Spleen (tissue), 11 donors: ENCODE measurements at regions not wholly inside any gene's neighbourhood (a gene's known extent, or its start where the extent isn't known, plus 50 kb on each side); places are given as distances from the start of the nearest gene placed in this dataset.

Experiments
- DNase-seq: peaks from one replicate; pipeline ENCODE4 v3.0.0-alpha.2; 2020
- H3K27ac ChIP-seq, 8 donors: fragments of 200-600 bp; sonication (generic) in 7 of 8; 1 replicate in 4 of 8; 2 replicates in 4 of 8; pipeline versions ENCODE4 v1.5.0 to v1.8.0; 2016 to 2021; ENCODE audit warnings: inconsistent platforms in 4 of 8, mild to moderate bottlenecking in 4 of 8, moderate library complexity in 1 of 8
- H3K27me3 ChIP-seq, 7 donors: fragments of 200-600 bp; sonication (generic) in 6 of 7; replicated peaks in 1 of 7; 1 replicate in 4 of 7; 2 replicates in 3 of 7; pipeline versions ENCODE4 v1.5.0 to v1.8.0; 2016 to 2021; ENCODE audit warnings: inconsistent platforms in 3 of 7, mild to moderate bottlenecking in 1 of 7
- H3K36me3 ChIP-seq, 6 donors: fragments of 200-600 bp; sonication (generic) in 5 of 6; 1 replicate in 4 of 6; 2 replicates in 2 of 6; pipeline versions ENCODE4 v1.5.0 to v1.8.0; 2016 to 2021; ENCODE audit warnings: inconsistent platforms in 2 of 6
- H3K4me1 ChIP-seq, 6 donors: fragments of 200-600 bp; sonication (generic) in 5 of 6; 1 replicate in 3 of 6; 2 replicates in 3 of 6; pipeline versions ENCODE4 v1.5.0 to v1.8.0; 2016 to 2021; ENCODE audit warnings: inconsistent platforms in 3 of 6
- H3K4me3 ChIP-seq, 8 donors: fragments of 200-600 bp; sonication (generic) in 7 of 8; 1 replicate in 4 of 8; 2 replicates in 4 of 8; pipeline versions ENCODE4 v1.5.0 to v1.8.0; 2016 to 2021; ENCODE audit warnings: inconsistent platforms in 4 of 8, mild to moderate bottlenecking in 4 of 8, moderate library complexity in 2 of 8
- H3K9me3 ChIP-seq, 8 donors: fragments of 200-600 bp; sonication (generic) in 7 of 8; 1 replicate in 4 of 8; 2 replicates in 4 of 8; pipeline versions ENCODE4 v1.5.0 to v1.8.0; 2016 to 2021; ENCODE audit warnings: inconsistent platforms in 4 of 8
- POLR2A ChIP-seq, 3 donors: fragments of 450-650 bp; IDR thresholded peaks; one replicate each; pipeline ENCODE4 v1.5.1; 2017; ENCODE audit warnings: antibody characterized with exemption in 3 of 3, mild to moderate bottlenecking in 1 of 3
- POLR2AphosphoS5 ChIP-seq, 3 donors: sonication (generic); formaldehyde crosslinking; IDR thresholded peaks; one replicate each; pipeline ENCODE4 v1.5.1; 2017; ENCODE audit warnings: antibody characterized with exemption in 3 of 3
- WGBS, 5 donors: extraction: QIAGEN DNeasy Blood & Tissue Kit in 3 of 5; methylation state at CpG; one replicate each; pipeline versions ENCODE4 v1.1.5 to v1.1.7; 2013 to 2018; 5-methylcytosine and 5-hydroxymethylcytosine counted together
- intact Hi-C: fragments of 100-400 bp; cut with DNase I; formaldehyde crosslinking; loops from one replicate; pipeline ENCODE4 v1.15.0; 2023; ENCODE audit warnings: low total_unique reads
- TF ChIP-seq, protein P1 (sequence below), 11 experiments: fragments of 200-600 bp in 7 of 11; fragments of 450-650 bp in 4 of 11; sonication (generic) in 4 of 11; IDR thresholded peaks in 8 of 11; conservative IDR thresholded peaks in 3 of 11; 1 replicate in 7 of 11; 2 replicates in 4 of 11; pipeline versions ENCODE4 v1.4.0 to v1.8.0; 2016 to 2021; ENCODE audit warnings: antibody characterized with exemption in 11 of 11, inconsistent platforms in 4 of 11, mild to moderate bottlenecking in 1 of 11
- donor health status: healthy with polysubstance abuse.
- donor health status: DM: no; HTN: no; CAD: no; lungs with moderate emphysema.
- donor health status: DM: no; HTN: no; CAD: no.
- donor health status: Bipolar disorder and iron deficiency.
- donor health status: healthy.
- donor health status: DM: no; HTN: no; CAD: no.
- donor health status: DM: yes; HTN: yes; CAD: no.

DNA sequence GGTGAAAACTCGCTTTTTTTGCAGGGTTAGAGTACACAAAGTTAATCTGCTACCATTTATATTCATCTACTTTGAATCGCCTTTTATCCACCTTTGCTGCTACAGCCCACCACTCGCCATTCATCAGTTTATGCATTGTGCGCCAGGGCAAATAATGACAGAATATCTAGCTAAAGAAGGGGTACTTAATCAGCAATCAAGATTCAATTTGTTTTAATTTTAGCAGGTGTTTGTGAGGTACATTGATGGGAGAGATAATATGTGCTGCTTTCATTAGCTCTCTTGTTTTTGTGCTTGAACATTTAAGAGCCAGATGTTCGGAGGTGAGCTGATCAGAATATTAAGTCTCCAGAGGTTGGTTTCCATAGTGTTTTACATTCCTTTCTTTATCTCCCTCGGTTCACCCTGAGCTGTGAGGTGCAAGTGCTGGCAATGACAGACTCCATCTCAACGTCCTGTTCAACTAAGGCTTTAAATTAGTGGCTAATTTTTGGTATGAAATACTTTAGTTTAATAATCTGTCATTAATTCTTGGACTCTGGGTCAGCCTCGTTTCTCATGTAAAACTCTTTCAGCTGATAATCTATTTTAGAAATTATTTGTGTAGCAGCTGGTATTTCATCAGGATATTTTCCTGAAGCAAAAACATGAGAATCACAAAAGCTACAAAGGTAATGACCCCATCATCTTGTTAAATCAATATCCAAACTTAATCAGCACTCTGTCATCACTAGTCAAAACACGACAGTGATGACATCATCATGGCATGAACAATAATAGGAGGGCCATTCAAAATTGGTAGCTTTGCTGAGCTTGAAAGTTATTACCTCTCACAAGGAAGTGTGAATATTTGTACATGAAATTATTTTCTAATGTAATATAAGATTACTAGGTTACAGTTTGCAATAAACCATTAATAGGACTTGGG, 479.9 kb upstream of the FANCL start:
- no peak for DNase-seq
- no peak overlapping the region for H3K4me3 ChIP-seq
- H3K4me1 ChIP-seq, result no peaks in the 10 kb centered on the region
- intact Hi-C loops, result no loop called here
- no peak overlapping the region for H3K27ac ChIP-seq
- 66 to 81% (median 76%) methylated on average over 9 of the region's 9 CpGs for WGBS, 5 donors
- H3K36me3 ChIP-seq, result no peaks in the 10 kb centered on the region
- no peak for TF ChIP-seq POLR2A (IDR thresholded peaks at IDR 0.05)
- no peak for TF ChIP-seq POLR2AphosphoS5 (IDR thresholded peaks at IDR 0.05)
- TF ChIP-seq, protein P1, sequence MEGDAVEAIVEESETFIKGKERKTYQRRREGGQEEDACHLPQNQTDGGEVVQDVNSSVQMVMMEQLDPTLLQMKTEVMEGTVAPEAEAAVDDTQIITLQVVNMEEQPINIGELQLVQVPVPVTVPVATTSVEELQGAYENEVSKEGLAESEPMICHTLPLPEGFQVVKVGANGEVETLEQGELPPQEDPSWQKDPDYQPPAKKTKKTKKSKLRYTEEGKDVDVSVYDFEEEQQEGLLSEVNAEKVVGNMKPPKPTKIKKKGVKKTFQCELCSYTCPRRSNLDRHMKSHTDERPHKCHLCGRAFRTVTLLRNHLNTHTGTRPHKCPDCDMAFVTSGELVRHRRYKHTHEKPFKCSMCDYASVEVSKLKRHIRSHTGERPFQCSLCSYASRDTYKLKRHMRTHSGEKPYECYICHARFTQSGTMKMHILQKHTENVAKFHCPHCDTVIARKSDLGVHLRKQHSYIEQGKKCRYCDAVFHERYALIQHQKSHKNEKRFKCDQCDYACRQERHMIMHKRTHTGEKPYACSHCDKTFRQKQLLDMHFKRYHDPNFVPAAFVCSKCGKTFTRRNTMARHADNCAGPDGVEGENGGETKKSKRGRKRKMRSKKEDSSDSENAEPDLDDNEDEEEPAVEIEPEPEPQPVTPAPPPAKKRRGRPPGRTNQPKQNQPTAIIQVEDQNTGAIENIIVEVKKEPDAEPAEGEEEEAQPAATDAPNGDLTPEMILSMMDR (IDR thresholded peaks at IDR 0.05 in 8 of 11, conservative IDR thresholded peaks at IDR 0.05 in 3 of 11), result no peak
- H3K9me3 ChIP-seq, result no peaks in the 10 kb centered on the region
- no peaks in the 10 kb centered on the region for H3K27me3 ChIP-seq

DNA sequence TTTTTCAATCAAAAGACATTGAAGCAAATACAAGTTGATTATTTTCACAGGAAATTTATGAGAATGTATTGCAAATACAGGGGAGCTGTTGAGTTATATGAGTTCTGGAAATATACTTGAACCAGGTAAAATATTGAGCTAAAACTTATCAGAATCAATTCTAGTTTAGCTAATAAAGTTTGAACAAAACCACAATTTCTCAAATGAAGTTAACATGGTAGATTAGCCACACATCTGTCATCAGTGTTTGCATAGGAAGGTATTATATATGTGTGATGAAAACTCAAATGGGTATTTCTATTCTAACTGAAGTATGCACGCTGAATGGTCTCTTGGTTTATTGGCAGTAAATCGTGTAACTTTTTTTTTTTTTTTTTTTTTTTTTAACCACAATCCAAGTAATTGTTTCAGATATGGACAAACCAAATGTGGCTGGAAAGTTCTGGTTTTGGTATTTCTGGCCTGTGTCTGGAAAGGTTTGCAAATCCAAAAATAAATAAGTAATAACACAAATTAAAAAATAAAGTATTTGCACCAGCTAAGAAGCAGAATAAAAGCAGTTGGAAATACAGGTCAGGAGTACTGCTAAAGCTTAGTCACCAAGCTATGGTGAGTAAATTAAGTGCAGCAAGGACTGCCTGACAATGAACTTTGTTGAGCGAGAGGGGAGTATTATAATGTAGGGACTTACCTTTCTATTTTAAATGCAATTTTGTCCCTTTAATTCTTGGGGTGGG, 479.1 kb upstream of the FANCL start:
- Histone ChIP-seq H3K36me3 (no peaks in the 10 kb centered on the region), H3K9me3 (no peaks in the 10 kb centered on the region), H3K4me1 (no peaks in the 10 kb centered on the region), H3K27ac (no peak overlapping the region), H3K27me3 (no peaks in the 10 kb centered on the region), H3K4me3 (no peak overlapping the region)
- intact Hi-C loops, result no loop called here
- DNase-seq, result no peak
- WGBS, 5 donors, result 73 to 83% (median 79%) methylated on average over 3 of the region's 3 CpGs
- no peak for TF ChIP-seq POLR2AphosphoS5 (IDR thresholded peaks at IDR 0.05)
- TF ChIP-seq, protein P1 (IDR thresholded peaks at IDR 0.05 in 8 of 11, conservative IDR thresholded peaks at IDR 0.05 in 3 of 11), result no peak
- no peak for TF ChIP-seq POLR2A (IDR thresholded peaks at IDR 0.05)

DNA sequence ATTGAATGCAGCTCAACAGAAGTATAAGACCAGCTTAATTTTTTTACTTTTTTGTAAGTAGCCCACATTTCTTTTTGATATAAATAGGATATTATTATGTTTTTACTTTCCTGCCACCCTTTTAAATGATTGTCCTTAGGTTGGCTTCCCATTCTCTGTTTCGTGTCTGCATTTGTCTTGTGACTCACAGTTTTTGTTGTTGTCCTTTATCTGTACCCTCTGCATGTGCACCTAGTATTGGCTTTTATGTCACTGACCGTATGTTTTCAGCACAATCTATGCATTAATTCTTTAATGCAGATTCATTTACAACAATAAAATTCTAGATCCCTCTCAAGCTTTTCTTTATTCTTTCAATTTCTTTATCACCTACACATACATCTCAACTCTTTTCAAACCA, 474.2 kb upstream of the FANCL start:
- 79 to 91% (median 83%) methylated on average over 2 of the region's 2 CpGs for WGBS, 5 donors
- Histone ChIP-seq H3K36me3 (no peaks in the 10 kb centered on the region), H3K9me3 (no peaks in the 10 kb centered on the region), H3K4me3 (no peak overlapping the region), H3K27ac (no peak overlapping the region), H3K4me1 (no peaks in the 10 kb centered on the region), H3K27me3 (no peaks in the 10 kb centered on the region)
- TF ChIP-seq, protein P1 (IDR thresholded peaks at IDR 0.05 in 8 of 11, conservative IDR thresholded peaks at IDR 0.05 in 3 of 11), result no peak
- TF ChIP-seq POLR2A (IDR thresholded peaks at IDR 0.05), result no peak
- TF ChIP-seq POLR2AphosphoS5 (IDR thresholded peaks at IDR 0.05), result no peak
- no peak for DNase-seq
- intact Hi-C loops, result no loop called here

DNA sequence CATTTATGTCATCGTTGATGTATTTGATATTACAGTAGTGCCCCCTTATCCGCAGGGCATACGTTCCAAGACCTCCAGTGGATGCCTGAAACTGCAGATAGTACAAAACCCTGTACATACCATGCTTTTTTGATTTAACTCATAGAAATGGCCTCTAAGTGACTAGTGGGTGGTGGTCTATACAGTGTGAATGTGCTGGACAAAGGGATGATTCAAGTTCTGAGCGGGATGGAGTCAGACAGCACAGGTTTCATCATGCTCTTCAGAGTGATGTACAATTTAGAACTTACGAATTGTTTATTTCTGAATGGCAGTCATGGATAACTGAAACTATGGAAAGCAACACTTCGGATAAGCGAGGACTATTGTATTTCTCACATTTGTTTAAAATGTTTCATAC, 473.1 kb upstream of the FANCL start:
- DNase-seq, result no peak
- no peaks in the 10 kb centered on the region for H3K9me3 ChIP-seq
- no peaks in the 10 kb centered on the region for H3K27me3 ChIP-seq
- TF ChIP-seq, protein P1 (IDR thresholded peaks at IDR 0.05 in 8 of 11, conservative IDR thresholded peaks at IDR 0.05 in 3 of 11), result no peak
- TF ChIP-seq POLR2AphosphoS5 (IDR thresholded peaks at IDR 0.05) (no peak), POLR2A (IDR thresholded peaks at IDR 0.05) (no peak)
- H3K27ac ChIP-seq, result no peak overlapping the region
- H3K36me3 ChIP-seq, result no peaks in the 10 kb centered on the region
- intact Hi-C loops, result no loop called here
- WGBS, 5 donors, result 90 to 94% (median 92%) methylated on average over 7 of the region's 7 CpGs
- H3K4me3 ChIP-seq, result no peak overlapping the region
- H3K4me1 ChIP-seq, result no peaks in the 10 kb centered on the region
